SK-N-SH (cell line): ENCODE measurements at regions not wholly inside any gene's neighbourhood (a gene's known extent, or its start where the extent isn't known, plus 50 kb on each side); places are given as distances from the start of the nearest gene placed in this dataset.

ENCODE experiments used
- EP300 ChIP-seq, 2 experiments: IDR thresholded peaks; 2 replicates each; pipeline versions ENCODE4 v1.4.0 to v1.6.1; 2012; ENCODE audit warnings: borderline replicate concordance in 1 of 2, low read depth in 1 of 2, low read length in 1 of 2
- FOXM1 ChIP-seq: IDR thresholded peaks from 2 replicates; pipeline ENCODE4 v1.4.0; 2012; ENCODE audit warnings: low read depth, mild to moderate bottlenecking
- GABPA ChIP-seq: IDR thresholded peaks from 2 replicates; pipeline ENCODE4 v1.4.0; 2012; ENCODE audit warnings: low read depth, mild to moderate bottlenecking
- MXI1 ChIP-seq: IDR thresholded peaks from 2 replicates; pipeline ENCODE4 v1.6.1; 2012; ENCODE audit warnings: mild to moderate bottlenecking, low read depth, low read length, improper control_type of control experiment
- POLR2AphosphoS5 ChIP-seq: IDR thresholded peaks from 2 replicates; pipeline ENCODE4 v1.6.1; 2012; ENCODE audit warnings: low read depth, low read length
- TAF1 ChIP-seq: IDR thresholded peaks from 2 replicates; pipeline ENCODE4 v1.6.1; 2012; ENCODE audit warnings: low read depth, mild to moderate bottlenecking, low read length, moderate library complexity, borderline replicate concordance
- YY1 ChIP-seq: IDR thresholded peaks from 2 replicates; pipeline ENCODE4 v1.4.0; 2012; ENCODE audit warnings: low read depth, mild to moderate bottlenecking
- TF ChIP-seq, protein P1 (sequence below): IDR thresholded peaks from 2 replicates; pipeline ENCODE4 v1.6.1; 2012; ENCODE audit warnings: mild to moderate bottlenecking, low read depth, low read length, moderate library complexity
- TF ChIP-seq, protein P2 (sequence below): fragments of 200-600 bp; sonication (generic); IDR thresholded peaks from 2 replicates; pipeline ENCODE4 v1.6.1; 2017; ENCODE audit warnings: antibody characterized with exemption, mild to moderate bottlenecking, moderate library complexity

DNA sequence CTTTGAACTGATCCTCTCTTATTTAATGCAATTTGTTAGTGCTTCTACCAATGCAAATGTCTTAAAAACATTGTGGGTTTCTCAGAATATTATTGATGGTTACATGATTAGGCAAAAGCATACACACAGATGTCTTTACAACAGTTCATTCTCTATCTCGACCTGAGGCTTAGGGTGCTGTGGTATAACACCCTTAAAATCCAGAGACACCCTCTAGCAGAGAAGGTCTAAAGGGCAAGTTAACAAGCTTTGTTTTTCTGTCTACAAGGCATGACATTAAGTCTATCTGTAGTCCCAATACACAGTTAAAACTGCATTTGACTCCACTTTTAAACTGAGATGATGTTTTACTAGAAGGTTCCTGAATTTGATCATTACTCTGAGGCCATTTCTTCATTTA, 518.7 kb upstream of the MEF2C start:
- TF ChIP-seq YY1 (no peak), FOXM1 (no peak), EP300 (IDR thresholded peaks at IDR 0.05; ENCODE audit: borderline replicate concordance in 1 of 2, low read depth in 1 of 2, low read length in 1 of 2) (no peak), MXI1 (no peak), POLR2AphosphoS5 (no peak), GABPA (no peak), TAF1 (no peak)
- TF ChIP-seq, protein P1, sequence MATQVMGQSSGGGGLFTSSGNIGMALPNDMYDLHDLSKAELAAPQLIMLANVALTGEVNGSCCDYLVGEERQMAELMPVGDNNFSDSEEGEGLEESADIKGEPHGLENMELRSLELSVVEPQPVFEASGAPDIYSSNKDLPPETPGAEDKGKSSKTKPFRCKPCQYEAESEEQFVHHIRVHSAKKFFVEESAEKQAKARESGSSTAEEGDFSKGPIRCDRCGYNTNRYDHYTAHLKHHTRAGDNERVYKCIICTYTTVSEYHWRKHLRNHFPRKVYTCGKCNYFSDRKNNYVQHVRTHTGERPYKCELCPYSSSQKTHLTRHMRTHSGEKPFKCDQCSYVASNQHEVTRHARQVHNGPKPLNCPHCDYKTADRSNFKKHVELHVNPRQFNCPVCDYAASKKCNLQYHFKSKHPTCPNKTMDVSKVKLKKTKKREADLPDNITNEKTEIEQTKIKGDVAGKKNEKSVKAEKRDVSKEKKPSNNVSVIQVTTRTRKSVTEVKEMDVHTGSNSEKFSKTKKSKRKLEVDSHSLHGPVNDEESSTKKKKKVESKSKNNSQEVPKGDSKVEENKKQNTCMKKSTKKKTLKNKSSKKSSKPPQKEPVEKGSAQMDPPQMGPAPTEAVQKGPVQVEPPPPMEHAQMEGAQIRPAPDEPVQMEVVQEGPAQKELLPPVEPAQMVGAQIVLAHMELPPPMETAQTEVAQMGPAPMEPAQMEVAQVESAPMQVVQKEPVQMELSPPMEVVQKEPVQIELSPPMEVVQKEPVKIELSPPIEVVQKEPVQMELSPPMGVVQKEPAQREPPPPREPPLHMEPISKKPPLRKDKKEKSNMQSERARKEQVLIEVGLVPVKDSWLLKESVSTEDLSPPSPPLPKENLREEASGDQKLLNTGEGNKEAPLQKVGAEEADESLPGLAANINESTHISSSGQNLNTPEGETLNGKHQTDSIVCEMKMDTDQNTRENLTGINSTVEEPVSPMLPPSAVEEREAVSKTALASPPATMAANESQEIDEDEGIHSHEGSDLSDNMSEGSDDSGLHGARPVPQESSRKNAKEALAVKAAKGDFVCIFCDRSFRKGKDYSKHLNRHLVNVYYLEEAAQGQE, result no peak
- TF ChIP-seq, protein P2, sequence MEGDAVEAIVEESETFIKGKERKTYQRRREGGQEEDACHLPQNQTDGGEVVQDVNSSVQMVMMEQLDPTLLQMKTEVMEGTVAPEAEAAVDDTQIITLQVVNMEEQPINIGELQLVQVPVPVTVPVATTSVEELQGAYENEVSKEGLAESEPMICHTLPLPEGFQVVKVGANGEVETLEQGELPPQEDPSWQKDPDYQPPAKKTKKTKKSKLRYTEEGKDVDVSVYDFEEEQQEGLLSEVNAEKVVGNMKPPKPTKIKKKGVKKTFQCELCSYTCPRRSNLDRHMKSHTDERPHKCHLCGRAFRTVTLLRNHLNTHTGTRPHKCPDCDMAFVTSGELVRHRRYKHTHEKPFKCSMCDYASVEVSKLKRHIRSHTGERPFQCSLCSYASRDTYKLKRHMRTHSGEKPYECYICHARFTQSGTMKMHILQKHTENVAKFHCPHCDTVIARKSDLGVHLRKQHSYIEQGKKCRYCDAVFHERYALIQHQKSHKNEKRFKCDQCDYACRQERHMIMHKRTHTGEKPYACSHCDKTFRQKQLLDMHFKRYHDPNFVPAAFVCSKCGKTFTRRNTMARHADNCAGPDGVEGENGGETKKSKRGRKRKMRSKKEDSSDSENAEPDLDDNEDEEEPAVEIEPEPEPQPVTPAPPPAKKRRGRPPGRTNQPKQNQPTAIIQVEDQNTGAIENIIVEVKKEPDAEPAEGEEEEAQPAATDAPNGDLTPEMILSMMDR, result no peak
